Stimulated activated CD8-positive, alpha-beta memory T cell treated with anti-CD3 and anti-CD28 coated beads, Interleukin-12 subunit alpha, Interleukin-12 subunit beta, amount 100 ng/mL, for 24 hours (primary cell): ENCODE measurements at regions not wholly inside any gene's neighbourhood (a gene's known extent, or its start where the extent isn't known, plus 50 kb on each side); places are given as distances from the start of the nearest gene placed in this dataset.
"Not testable (repeated sequence)": the region's sequence is repeated elsewhere in the genome, so short reads cannot be mapped to it uniquely, and the experiment has no call there.

Experiments
- DNase-seq: peaks from one replicate; pipeline ENCODE4 v3.0.0-alpha.2; 2020; ENCODE audit errors: extremely low read depth

- no peak for DNase-seq
Observed at GRCh38 chr18:51458861-51459260, 261.4 kb upstream of the MEX3C start.

- no peak for DNase-seq
Observed at GRCh38 chr18:51461956-51462355, 264.5 kb upstream of the MEX3C start.

GRCh38 chr18:51463483-51464136 lies 266.1 kb upstream of the MEX3C start:
- no peak for DNase-seq

- DNase-seq: no peak
Observed at GRCh38 chr18:51478908-51479307, 281.4 kb upstream of the MEX3C start.

- no peak for DNase-seq
Observed at GRCh38 chr18:51479736-51480135, 282.3 kb upstream of the MEX3C start.

- no peak for DNase-seq
Observed at GRCh38 chr18:51480407-51481261, 283.2 kb upstream of the MEX3C start.

- no peak for DNase-seq
Observed at GRCh38 chr18:51486735-51487366, 289.4 kb upstream of the MEX3C start.

GRCh38 chr18:51490417-51490816 lies 292.9 kb upstream of the MEX3C start:
- no peak for DNase-seq

GRCh38 chr18:51490860-51491259 lies 293.4 kb upstream of the MEX3C start:
- DNase-seq: no peak

- no peak for DNase-seq
Observed at GRCh38 chr18:51491678-51492372, 294.3 kb upstream of the MEX3C start.

GRCh38 chr18:51498085-51498855 lies 300.8 kb upstream of the MEX3C start:
- DNase-seq: no peak

- DNase-seq: no peak
Observed at GRCh38 chr18:51503351-51503750, 305.9 kb upstream of the MEX3C start.

- no peak for DNase-seq
Observed at GRCh38 chr18:51506811-51507210, 309.3 kb upstream of the MEX3C start.

GRCh38 chr18:51508410-51508809 lies 310.9 kb upstream of the MEX3C start:
- DNase-seq: not testable (repeated sequence)

GRCh38 chr18:51510020-51510419 lies 312.5 kb upstream of the MEX3C start:
- DNase-seq: no peak

- DNase-seq: no peak
Observed at GRCh38 chr18:51513517-51513916, 316.0 kb upstream of the MEX3C start.

- no peak for DNase-seq
Observed at GRCh38 chr18:51514128-51514527, 316.6 kb upstream of the MEX3C start.

- DNase-seq: no peak
Observed at GRCh38 chr18:51516478-51517038, 319.1 kb upstream of the MEX3C start.

GRCh38 chr18:51519571-51519970 lies 322.1 kb upstream of the MEX3C start:
- no peak for DNase-seq

- no peak for DNase-seq
Observed at GRCh38 chr18:51520676-51521180, 323.2 kb upstream of the MEX3C start.

GRCh38 chr18:51522338-51522737 lies 324.9 kb upstream of the MEX3C start:
- no peak for DNase-seq
